GM23338 (cell line): ENCODE measurements at regions not wholly inside any gene's neighbourhood (a gene's known extent, or its start where the extent isn't known, plus 50 kb on each side); places are given as distances from the start of the nearest gene placed in this dataset.

Source experiments
- CREB1 ChIP-seq: fragments of 250-450 bp; sonication (Bioruptor Pico); IDR thresholded peaks from 2 replicates; pipeline ENCODE4 v1.5.0; 2020; ENCODE audit warnings: low read depth, mild to moderate bottlenecking, moderate library complexity
- EZH2 ChIP-seq: fragments of 200-600 bp; sonication (generic); IDR thresholded peaks from one replicate; pipeline ENCODE4 v1.8.0; 2017; ENCODE audit warnings: antibody characterized with exemption, mild to moderate bottlenecking, low read depth; ENCODE audit not compliant: unreplicated experiment
- EZH2phosphoT487 ChIP-seq: fragments of 200-600 bp; sonication (generic); IDR thresholded peaks from one replicate; pipeline ENCODE4 v1.8.1; 2018; ENCODE audit warnings: antibody characterized with exemption; ENCODE audit not compliant: unreplicated experiment
- JUNB ChIP-seq: IDR thresholded peaks from one replicate; pipeline ENCODE4 v1.6.1; 2016; ENCODE audit warnings: antibody characterized with exemption; ENCODE audit not compliant: unreplicated experiment
- NANOG ChIP-seq: IDR thresholded peaks from 2 replicates; pipeline ENCODE4 v1.6.1; 2016; ENCODE audit warnings: antibody characterized with exemption, borderline replicate concordance
- POLR2AphosphoS5 ChIP-seq: IDR thresholded peaks from 2 replicates; pipeline ENCODE4 v1.6.1; 2016; ENCODE audit warnings: antibody characterized with exemption, low read depth
- STAT1 ChIP-seq: IDR thresholded peaks from one replicate; pipeline ENCODE4 v1.6.1; 2016; ENCODE audit warnings: antibody characterized with exemption; ENCODE audit not compliant: unreplicated experiment
- ZNF114 ChIP-seq: fragments of 250-450 bp; sonication (Bioruptor Pico); IDR thresholded peaks from 2 replicates; pipeline ENCODE4 v1.5.0; 2020; ENCODE audit warnings: mild to moderate bottlenecking, moderate library complexity
- ZNF331 ChIP-seq: fragments of 250-450 bp; sonication (Bioruptor Pico); IDR thresholded peaks from 2 replicates; pipeline ENCODE4 v1.5.0; 2020; ENCODE audit warnings: low read depth, mild to moderate bottlenecking, moderate library complexity
- TF ChIP-seq, protein P1 (sequence below), 2 experiments: fragments of 200-600 bp in 1 of 2; sonication (generic) in 1 of 2; conservative IDR thresholded peaks; 2 replicates each; pipeline versions ENCODE4 v1.5.1 to v1.6.1; 2016 to 2017; ENCODE audit warnings: antibody characterized with exemption in 2 of 2, low read depth in 2 of 2, mild to moderate bottlenecking in 2 of 2, moderate library complexity in 1 of 2
- TF ChIP-seq, protein P2 (sequence below): IDR thresholded peaks from one replicate; pipeline ENCODE4 v1.6.1; 2018; ENCODE audit warnings: antibody characterized with exemption; ENCODE audit not compliant: unreplicated experiment
- TF ChIP-seq, protein P3 (sequence below): IDR thresholded peaks from 2 replicates; pipeline ENCODE4 v1.6.1; 2016; ENCODE audit warnings: antibody characterized with exemption
- TF ChIP-seq, protein P4 (sequence below): fragments of 250-450 bp; sonication (Bioruptor Pico); IDR thresholded peaks from 2 replicates; pipeline ENCODE4 v1.5.0; 2020; ENCODE audit warnings: mild to moderate bottlenecking, moderate library complexity

DNA sequence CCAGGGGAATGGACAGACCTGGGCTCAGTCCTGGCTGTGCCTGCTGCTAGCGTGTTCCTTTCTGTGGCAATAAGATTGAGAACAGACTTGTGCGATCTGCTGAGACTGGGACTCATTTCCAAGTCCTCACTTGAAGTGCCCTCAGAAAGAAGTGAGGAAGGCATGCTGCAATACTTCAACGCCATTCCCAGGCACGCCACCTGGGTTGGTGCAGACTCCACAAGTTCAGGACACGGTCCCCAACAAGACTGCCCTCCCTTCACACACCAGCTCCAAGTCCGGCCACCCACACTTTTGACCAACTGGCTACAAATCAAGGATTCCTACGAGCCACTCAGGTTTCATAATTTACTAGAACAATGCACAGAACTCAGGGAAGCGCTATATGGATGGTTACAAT, 391.8 kb upstream of the SULF2 start:
- TF ChIP-seq NANOG (no peak), POLR2AphosphoS5 (no peak), EZH2 (no peak), EZH2phosphoT487 (no peak), CREB1 (CRISPR knock-in tag) (no peak), JUNB (no peak), ZNF114 (no peak), ZNF331 (CRISPR knock-in tag) (no peak), STAT1 (no peak)
- TF ChIP-seq, protein P1, sequence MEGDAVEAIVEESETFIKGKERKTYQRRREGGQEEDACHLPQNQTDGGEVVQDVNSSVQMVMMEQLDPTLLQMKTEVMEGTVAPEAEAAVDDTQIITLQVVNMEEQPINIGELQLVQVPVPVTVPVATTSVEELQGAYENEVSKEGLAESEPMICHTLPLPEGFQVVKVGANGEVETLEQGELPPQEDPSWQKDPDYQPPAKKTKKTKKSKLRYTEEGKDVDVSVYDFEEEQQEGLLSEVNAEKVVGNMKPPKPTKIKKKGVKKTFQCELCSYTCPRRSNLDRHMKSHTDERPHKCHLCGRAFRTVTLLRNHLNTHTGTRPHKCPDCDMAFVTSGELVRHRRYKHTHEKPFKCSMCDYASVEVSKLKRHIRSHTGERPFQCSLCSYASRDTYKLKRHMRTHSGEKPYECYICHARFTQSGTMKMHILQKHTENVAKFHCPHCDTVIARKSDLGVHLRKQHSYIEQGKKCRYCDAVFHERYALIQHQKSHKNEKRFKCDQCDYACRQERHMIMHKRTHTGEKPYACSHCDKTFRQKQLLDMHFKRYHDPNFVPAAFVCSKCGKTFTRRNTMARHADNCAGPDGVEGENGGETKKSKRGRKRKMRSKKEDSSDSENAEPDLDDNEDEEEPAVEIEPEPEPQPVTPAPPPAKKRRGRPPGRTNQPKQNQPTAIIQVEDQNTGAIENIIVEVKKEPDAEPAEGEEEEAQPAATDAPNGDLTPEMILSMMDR (conservative IDR thresholded peaks at IDR 0.05; ENCODE audit: low read depth in 2 of 2): no peak
- TF ChIP-seq, protein P2, sequence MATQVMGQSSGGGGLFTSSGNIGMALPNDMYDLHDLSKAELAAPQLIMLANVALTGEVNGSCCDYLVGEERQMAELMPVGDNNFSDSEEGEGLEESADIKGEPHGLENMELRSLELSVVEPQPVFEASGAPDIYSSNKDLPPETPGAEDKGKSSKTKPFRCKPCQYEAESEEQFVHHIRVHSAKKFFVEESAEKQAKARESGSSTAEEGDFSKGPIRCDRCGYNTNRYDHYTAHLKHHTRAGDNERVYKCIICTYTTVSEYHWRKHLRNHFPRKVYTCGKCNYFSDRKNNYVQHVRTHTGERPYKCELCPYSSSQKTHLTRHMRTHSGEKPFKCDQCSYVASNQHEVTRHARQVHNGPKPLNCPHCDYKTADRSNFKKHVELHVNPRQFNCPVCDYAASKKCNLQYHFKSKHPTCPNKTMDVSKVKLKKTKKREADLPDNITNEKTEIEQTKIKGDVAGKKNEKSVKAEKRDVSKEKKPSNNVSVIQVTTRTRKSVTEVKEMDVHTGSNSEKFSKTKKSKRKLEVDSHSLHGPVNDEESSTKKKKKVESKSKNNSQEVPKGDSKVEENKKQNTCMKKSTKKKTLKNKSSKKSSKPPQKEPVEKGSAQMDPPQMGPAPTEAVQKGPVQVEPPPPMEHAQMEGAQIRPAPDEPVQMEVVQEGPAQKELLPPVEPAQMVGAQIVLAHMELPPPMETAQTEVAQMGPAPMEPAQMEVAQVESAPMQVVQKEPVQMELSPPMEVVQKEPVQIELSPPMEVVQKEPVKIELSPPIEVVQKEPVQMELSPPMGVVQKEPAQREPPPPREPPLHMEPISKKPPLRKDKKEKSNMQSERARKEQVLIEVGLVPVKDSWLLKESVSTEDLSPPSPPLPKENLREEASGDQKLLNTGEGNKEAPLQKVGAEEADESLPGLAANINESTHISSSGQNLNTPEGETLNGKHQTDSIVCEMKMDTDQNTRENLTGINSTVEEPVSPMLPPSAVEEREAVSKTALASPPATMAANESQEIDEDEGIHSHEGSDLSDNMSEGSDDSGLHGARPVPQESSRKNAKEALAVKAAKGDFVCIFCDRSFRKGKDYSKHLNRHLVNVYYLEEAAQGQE: no peak
- TF ChIP-seq, protein P3, sequence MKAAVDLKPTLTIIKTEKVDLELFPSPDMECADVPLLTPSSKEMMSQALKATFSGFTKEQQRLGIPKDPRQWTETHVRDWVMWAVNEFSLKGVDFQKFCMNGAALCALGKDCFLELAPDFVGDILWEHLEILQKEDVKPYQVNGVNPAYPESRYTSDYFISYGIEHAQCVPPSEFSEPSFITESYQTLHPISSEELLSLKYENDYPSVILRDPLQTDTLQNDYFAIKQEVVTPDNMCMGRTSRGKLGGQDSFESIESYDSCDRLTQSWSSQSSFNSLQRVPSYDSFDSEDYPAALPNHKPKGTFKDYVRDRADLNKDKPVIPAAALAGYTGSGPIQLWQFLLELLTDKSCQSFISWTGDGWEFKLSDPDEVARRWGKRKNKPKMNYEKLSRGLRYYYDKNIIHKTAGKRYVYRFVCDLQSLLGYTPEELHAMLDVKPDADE: no peak
- TF ChIP-seq, protein P4, sequence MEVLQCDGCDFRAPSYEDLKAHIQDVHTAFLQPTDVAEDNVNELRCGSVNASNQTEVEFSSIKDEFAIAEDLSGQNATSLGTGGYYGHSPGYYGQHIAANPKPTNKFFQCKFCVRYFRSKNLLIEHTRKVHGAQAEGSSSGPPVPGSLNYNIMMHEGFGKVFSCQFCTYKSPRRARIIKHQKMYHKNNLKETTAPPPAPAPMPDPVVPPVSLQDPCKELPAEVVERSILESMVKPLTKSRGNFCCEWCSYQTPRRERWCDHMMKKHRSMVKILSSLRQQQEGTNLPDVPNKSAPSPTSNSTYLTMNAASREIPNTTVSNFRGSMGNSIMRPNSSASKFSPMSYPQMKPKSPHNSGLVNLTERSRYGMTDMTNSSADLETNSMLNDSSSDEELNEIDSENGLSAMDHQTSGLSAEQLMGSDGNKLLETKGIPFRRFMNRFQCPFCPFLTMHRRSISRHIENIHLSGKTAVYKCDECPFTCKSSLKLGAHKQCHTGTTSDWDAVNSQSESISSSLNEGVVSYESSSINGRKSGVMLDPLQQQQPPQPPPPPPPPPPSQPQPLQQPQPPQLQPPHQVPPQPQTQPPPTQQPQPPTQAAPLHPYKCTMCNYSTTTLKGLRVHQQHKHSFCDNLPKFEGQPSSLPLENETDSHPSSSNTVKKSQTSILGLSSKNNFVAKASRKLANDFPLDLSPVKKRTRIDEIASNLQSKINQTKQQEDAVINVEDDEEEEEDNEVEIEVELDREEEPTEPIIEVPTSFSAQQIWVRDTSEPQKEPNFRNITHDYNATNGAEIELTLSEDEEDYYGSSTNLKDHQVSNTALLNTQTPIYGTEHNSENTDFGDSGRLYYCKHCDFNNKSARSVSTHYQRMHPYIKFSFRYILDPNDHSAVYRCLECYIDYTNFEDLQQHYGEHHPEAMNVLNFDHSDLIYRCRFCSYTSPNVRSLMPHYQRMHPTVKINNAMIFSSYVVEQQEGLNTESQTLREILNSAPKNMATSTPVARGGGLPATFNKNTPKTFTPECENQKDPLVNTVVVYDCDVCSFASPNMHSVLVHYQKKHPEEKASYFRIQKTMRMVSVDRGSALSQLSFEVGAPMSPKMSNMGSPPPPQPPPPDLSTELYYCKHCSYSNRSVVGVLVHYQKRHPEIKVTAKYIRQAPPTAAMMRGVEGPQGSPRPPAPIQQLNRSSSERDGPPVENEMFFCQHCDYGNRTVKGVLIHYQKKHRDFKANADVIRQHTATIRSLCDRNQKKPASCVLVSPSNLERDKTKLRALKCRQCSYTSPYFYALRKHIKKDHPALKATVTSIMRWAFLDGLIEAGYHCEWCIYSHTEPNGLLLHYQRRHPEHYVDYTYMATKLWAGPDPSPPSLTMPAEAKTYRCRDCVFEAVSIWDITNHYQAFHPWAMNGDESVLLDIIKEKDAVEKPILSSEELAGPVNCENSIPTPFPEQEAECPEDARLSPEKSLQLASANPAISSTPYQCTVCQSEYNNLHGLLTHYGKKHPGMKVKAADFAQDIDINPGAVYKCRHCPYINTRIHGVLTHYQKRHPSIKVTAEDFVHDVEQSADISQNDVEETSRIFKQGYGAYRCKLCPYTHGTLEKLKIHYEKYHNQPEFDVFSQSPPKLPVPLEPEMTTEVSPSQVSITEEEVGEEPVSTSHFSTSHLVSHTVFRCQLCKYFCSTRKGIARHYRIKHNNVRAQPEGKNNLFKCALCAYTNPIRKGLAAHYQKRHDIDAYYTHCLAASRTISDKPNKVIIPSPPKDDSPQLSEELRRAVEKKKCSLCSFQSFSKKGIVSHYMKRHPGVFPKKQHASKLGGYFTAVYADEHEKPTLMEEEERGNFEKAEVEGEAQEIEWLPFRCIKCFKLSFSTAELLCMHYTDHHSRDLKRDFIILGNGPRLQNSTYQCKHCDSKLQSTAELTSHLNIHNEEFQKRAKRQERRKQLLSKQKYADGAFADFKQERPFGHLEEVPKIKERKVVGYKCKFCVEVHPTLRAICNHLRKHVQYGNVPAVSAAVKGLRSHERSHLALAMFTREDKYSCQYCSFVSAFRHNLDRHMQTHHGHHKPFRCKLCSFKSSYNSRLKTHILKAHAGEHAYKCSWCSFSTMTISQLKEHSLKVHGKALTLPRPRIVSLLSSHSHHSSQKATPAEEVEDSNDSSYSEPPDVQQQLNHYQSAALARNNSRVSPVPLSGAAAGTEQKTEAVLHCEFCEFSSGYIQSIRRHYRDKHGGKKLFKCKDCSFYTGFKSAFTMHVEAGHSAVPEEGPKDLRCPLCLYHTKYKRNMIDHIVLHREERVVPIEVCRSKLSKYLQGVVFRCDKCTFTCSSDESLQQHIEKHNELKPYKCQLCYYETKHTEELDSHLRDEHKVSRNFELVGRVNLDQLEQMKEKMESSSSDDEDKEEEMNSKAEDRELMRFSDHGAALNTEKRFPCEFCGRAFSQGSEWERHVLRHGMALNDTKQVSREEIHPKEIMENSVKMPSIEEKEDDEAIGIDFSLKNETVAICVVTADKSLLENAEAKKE (CRISPR knock-in tag): no peak
